GM18909 (cell line): ENCODE measurements at regions not wholly inside any gene's neighbourhood (a gene's known extent, or its start where the extent isn't known, plus 50 kb on each side); places are given as distances from the start of the nearest gene placed in this dataset.

Experiments used
- ATAC-seq: cut with Tn5 transposase; IDR thresholded peaks from one replicate; pipeline ENCODE4 v1.9.1; 2021; ENCODE audit warnings: mild to moderate bottlenecking; ENCODE audit not compliant: unreplicated experiment, poor library complexity

- ATAC-seq = no peak
Measured at GRCh38 chr18:53682796-53683195, 541.7 kb downstream of the MBD2 start.

GRCh38 chr18:53677480-53677879 is 547.0 kb downstream of the MBD2 start:
- no peak for ATAC-seq

GRCh38 chr18:53665701-53666100 is 558.8 kb downstream of the MBD2 start:
- no peak for ATAC-seq

GRCh38 chr18:53664575-53664974 is 559.9 kb downstream of the MBD2 start:
- no peak for ATAC-seq

GRCh38 chr18:53660306-53660705 is 564.2 kb downstream of the MBD2 start:
- no peak for ATAC-seq

- no peak for ATAC-seq
Measured at GRCh38 chr18:53657257-53657656, 567.2 kb downstream of the MBD2 start.

- ATAC-seq = no peak
Measured at GRCh38 chr18:53649621-53650020, 574.8 kb downstream of the MBD2 start.

- ATAC-seq = no peak
Measured at GRCh38 chr18:53644799-53645471, 579.5 kb downstream of the MBD2 start.

GRCh38 chr18:53639687-53640086 is 584.8 kb downstream of the MBD2 start:
- no peak for ATAC-seq

GRCh38 chr18:53629337-53629736 is 595.1 kb downstream of the MBD2 start:
- ATAC-seq = no peak

GRCh38 chr18:53625997-53626599 is 598.4 kb downstream of the MBD2 start:
- ATAC-seq = no peak

GRCh38 chr18:53610957-53611356 is 613.5 kb downstream of the MBD2 start:
- ATAC-seq = no peak

- no peak for ATAC-seq
Measured at GRCh38 chr18:53606792-53607191, 617.7 kb downstream of the MBD2 start.

GRCh38 chr18:53605198-53605597 is 619.3 kb downstream of the MBD2 start:
- ATAC-seq = no peak

- ATAC-seq = no peak
Measured at GRCh38 chr18:53603276-53603675, 621.2 kb downstream of the MBD2 start.

- no peak for ATAC-seq
Measured at GRCh38 chr18:53601344-53601743, 623.1 kb downstream of the MBD2 start.

- ATAC-seq = no peak
Measured at GRCh38 chr18:53586923-53587322, 637.5 kb downstream of the MBD2 start.
